Kidney (tissue), 13 donors: ENCODE measurements at regions not wholly inside any gene's neighbourhood (a gene's known extent, or its start where the extent isn't known, plus 50 kb on each side); places are given as distances from the start of the nearest gene placed in this dataset.

Experiments used
- DNase-seq, 5 donors: peaks; one replicate each; pipeline ENCODE4 v3.0.0-alpha.2; 2013 to 2020
- FAIRE-seq: peaks from 2 replicates; lab custom pipeline; 2012; peaks lifted over from hg19 to GRCh38; lab: Jason Lieb, UNC
- H3K27ac ChIP-seq, 2 donors: one replicate each; pipeline ENCODE4 v1.7.0; 2013; ENCODE audit warnings: low read depth in 2 of 2, low read length in 2 of 2, inconsistent platforms in 1 of 2
- H3K27me3 ChIP-seq: one replicate; pipeline ENCODE4 v1.7.1; 2013; ENCODE audit warnings: low read length, inconsistent platforms; ENCODE audit not compliant: control insufficient read depth, insufficient read depth
- H3K36me3 ChIP-seq, 3 donors: one replicate each; pipeline versions ENCODE4 v1.7.0 to v1.7.1; 2013; ENCODE audit warnings: low read length in 3 of 3, control low read depth in 1 of 3, inconsistent platforms in 1 of 3; ENCODE audit not compliant: insufficient read depth in 3 of 3, control insufficient read depth in 2 of 3
- H3K4me1 ChIP-seq, 3 donors: one replicate each; pipeline versions ENCODE4 v1.7.0 to v1.7.1; 2013; ENCODE audit warnings: low read length in 3 of 3, inconsistent platforms in 1 of 3, low read depth in 1 of 3; ENCODE audit not compliant: control insufficient read depth in 2 of 3, insufficient read depth in 2 of 3
- H3K4me3 ChIP-seq, 3 donors: one replicate each; pipeline versions ENCODE4 v1.7.0 to v1.8.1; 2013; ENCODE audit warnings: low read length in 3 of 3, control low read depth in 1 of 3, inconsistent platforms in 1 of 3
- H3K9ac ChIP-seq, 3 donors: one replicate each; pipeline versions ENCODE4 v1.7.0 to v1.7.1; 2013; ENCODE audit warnings: low read length in 3 of 3, control low read depth in 1 of 3, inconsistent platforms in 1 of 3
- H3K9me3 ChIP-seq, 3 donors: one replicate each; pipeline versions ENCODE4 v1.7.0 to v1.7.1; 2013; ENCODE audit warnings: low read length in 3 of 3, control low read depth in 1 of 3, inconsistent platforms in 1 of 3; ENCODE audit not compliant: control insufficient read depth in 2 of 3, insufficient read depth in 1 of 3
- intact Hi-C: fragments of 100-400 bp; cut with DNase I; formaldehyde crosslinking; loops from one replicate; pipeline ENCODE4 v1.11.1; 2022
- TF ChIP-seq, protein P1 (sequence below): IDR thresholded peaks from 3 replicates; pipeline ENCODE4 v1.5.1; 2012; ENCODE audit warnings: mild to moderate bottlenecking, moderate library complexity, borderline replicate concordance; ENCODE audit not compliant: insufficient read depth; ENCODE audit errors: extremely low read depth
- donor health status: control.
- donor health status: control.
- donor health status: control.
- donor health status: control.
- donor health status: control.
- donor health status: DM: yes; HTN: yes; CAD: no.
- donor health status: Normal renal cell carcinoma (clear cell type).

DNA sequence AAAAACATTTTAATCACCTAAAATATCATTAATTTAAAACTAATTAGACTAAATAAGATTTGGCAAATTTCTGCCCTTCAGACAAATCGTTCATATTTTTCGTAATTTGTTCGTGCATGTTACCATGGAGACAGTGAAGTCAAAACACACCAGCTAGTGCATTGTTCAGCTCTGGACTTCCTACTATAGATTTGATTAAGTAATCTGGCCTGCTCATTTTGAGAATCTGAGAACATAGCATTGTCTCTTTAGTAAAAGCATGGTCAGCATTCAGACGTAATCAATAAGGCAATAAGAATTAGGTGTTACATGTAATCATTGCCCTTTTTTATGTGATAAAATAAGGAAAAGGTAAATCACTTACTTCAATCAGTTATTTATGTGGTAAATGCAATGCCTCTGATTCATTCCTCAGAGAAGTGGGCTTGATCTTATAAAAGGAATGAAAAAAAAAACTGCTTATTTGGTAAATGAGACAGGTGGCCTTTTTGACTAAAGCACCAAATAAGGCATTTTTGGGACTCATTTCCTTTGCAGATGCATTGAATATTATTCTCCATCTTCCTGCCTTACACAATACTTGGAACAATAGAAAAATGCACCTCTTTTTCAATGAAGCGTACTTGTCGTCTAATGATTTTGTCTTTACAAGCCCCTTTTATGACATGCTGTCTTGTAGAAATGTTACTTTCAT lies 84.5 kb upstream of the FNDC3B start:
- H3K9me3 ChIP-seq, result no peaks in the 10 kb centered on the region
- TF ChIP-seq, protein P1, sequence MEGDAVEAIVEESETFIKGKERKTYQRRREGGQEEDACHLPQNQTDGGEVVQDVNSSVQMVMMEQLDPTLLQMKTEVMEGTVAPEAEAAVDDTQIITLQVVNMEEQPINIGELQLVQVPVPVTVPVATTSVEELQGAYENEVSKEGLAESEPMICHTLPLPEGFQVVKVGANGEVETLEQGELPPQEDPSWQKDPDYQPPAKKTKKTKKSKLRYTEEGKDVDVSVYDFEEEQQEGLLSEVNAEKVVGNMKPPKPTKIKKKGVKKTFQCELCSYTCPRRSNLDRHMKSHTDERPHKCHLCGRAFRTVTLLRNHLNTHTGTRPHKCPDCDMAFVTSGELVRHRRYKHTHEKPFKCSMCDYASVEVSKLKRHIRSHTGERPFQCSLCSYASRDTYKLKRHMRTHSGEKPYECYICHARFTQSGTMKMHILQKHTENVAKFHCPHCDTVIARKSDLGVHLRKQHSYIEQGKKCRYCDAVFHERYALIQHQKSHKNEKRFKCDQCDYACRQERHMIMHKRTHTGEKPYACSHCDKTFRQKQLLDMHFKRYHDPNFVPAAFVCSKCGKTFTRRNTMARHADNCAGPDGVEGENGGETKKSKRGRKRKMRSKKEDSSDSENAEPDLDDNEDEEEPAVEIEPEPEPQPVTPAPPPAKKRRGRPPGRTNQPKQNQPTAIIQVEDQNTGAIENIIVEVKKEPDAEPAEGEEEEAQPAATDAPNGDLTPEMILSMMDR, result no peak
- H3K36me3 ChIP-seq, result no peaks in the 10 kb centered on the region
- no peak for DNase-seq
- intact Hi-C loops, result no loop called here
- H3K4me1 ChIP-seq, result no peaks in the 10 kb centered on the region
- no peak for FAIRE-seq
- no peak overlapping the region for H3K9ac ChIP-seq
- no peak overlapping the region for H3K27ac ChIP-seq
- no peaks in the 10 kb centered on the region for H3K27me3 ChIP-seq
- H3K4me3 ChIP-seq, result no peak overlapping the region

DNA sequence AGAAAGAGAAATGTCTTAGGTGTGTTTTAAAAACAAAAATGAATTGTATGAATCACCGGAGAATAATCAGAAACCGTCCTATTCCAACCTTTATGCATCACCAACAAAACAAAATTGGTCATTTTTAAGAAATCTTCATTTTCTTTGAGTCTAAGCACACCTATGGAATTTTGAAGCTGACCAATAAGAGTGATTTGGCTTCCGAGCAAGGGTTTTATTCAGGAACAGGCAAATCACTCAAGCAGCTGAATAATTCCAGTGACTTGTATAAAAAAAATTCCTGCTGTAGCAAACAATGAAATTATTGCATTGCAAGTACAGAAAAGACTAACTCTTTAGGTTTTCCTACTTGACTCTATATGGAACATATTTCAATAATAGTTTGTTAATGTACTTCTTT lies 83.8 kb upstream of the FNDC3B start:
- H3K36me3 ChIP-seq, result no peaks in the 10 kb centered on the region
- no peaks in the 10 kb centered on the region for H3K9me3 ChIP-seq
- no peak overlapping the region for H3K27ac ChIP-seq
- H3K9ac ChIP-seq, result no peak overlapping the region
- TF ChIP-seq, protein P1, result no peak
- FAIRE-seq, result no peak
- no peaks in the 10 kb centered on the region for H3K27me3 ChIP-seq
- H3K4me1 ChIP-seq, result no peaks in the 10 kb centered on the region
- no peak overlapping the region for H3K4me3 ChIP-seq
- intact Hi-C loops, result no loop called here
- DNase-seq, result no peak

DNA sequence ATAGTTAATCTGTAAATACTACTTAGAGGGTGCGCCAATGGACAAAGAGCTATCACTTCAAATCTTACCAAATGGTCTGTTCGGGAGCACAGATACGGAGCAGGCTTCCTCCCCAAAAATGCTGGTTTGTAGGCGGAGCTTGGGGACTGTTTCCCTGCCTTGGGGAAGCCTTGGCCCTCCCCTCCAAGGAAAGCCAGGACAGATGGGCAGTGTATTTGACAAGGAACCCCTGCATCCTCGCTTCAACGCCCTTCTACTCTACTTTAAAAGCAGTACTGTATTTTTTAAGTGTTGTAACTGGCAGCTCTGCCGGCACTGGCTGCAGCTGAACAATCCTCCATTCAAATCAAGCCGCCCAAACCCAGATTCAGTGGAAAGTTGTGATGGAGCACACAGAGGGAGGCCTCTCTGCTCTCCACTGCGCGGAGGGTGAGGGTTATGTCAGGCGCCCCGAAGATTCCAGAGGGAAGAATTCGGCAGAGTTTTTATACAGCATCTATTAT lies 83.1 kb upstream of the FNDC3B start:
- H3K9ac ChIP-seq, result no peak overlapping the region
- DNase-seq, result no peak
- intact Hi-C loops, result no loop called here
- no peaks in the 10 kb centered on the region for H3K4me1 ChIP-seq
- FAIRE-seq, result no peak
- no peaks in the 10 kb centered on the region for H3K27me3 ChIP-seq
- H3K27ac ChIP-seq, result no peak overlapping the region
- H3K4me3 ChIP-seq, result no peak overlapping the region
- TF ChIP-seq, protein P1, result no peak
- no peaks in the 10 kb centered on the region for H3K9me3 ChIP-seq
- no peaks in the 10 kb centered on the region for H3K36me3 ChIP-seq

DNA sequence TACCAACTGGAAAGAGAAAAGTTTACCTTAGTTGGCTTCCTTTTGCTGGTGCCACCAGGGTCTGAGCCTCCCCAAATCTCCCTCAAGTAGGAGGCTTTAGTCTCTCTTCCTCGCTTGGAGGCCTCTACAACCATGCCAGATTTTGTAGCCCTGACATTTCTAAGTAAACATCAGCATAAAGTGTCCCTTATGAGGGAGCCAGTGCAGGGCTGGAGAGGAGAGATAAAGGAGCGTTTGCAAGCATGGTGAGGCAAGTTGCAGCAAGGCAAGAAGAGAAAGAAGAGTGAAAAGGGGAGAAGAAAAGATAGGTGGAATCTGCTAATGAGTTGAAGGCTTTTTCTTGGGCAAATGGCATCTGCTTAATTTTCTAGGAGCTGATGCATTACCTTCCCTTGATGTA lies 82.7 kb upstream of the FNDC3B start:
- TF ChIP-seq, protein P1, result no peak
- intact Hi-C loops, result no loop called here
- H3K36me3 ChIP-seq, result no peaks in the 10 kb centered on the region
- no peaks in the 10 kb centered on the region for H3K9me3 ChIP-seq
- DNase-seq, result no peak
- H3K4me1 ChIP-seq, result no peaks in the 10 kb centered on the region
- H3K9ac ChIP-seq, result no peak overlapping the region
- H3K27ac ChIP-seq, result no peak overlapping the region
- no peaks in the 10 kb centered on the region for H3K27me3 ChIP-seq
- no peak for FAIRE-seq
- H3K4me3 ChIP-seq, result no peak overlapping the region
